ENCODE measurements at regions not wholly inside any gene's neighbourhood (a gene's known extent, or its start where the extent isn't known, plus 50 kb on each side); places are given as distances from the start of the nearest gene placed in this dataset.

GRCh38 chr10:8596929-8597472, 542.5 kb downstream of the GATA3 start:
- TF ChIP-seq NFE2L2 (conservative IDR thresholded peaks at IDR 0.05; ENCODE audit: low read length): no peak
- TF ChIP-seq CHD2 (IDR thresholded peaks at IDR 0.05; ENCODE audit: low read length, partially characterized antibody): no peak
- no peak for TF ChIP-seq CTCF (IDR thresholded peaks at IDR 0.05)
- TF ChIP-seq MAZ (IDR thresholded peaks at IDR 0.05; ENCODE audit: borderline replicate concordance, low read depth, low read length): no peak
